HG02571 (cell line): ENCODE measurements at regions not wholly inside any gene's neighbourhood (a gene's known extent, or its start where the extent isn't known, plus 50 kb on each side); places are given as distances from the start of the nearest gene placed in this dataset.
"Not testable (repeated sequence)": the region's sequence is repeated elsewhere in the genome, so short reads cannot be mapped to it uniquely, and the experiment has no call there.

Experiments used
- ATAC-seq: cut with Tn5 transposase; IDR thresholded peaks from one replicate; pipeline ENCODE4 v1.9.1; 2021; ENCODE audit warnings: mild to moderate bottlenecking, moderate library complexity; ENCODE audit not compliant: unreplicated experiment

DNA sequence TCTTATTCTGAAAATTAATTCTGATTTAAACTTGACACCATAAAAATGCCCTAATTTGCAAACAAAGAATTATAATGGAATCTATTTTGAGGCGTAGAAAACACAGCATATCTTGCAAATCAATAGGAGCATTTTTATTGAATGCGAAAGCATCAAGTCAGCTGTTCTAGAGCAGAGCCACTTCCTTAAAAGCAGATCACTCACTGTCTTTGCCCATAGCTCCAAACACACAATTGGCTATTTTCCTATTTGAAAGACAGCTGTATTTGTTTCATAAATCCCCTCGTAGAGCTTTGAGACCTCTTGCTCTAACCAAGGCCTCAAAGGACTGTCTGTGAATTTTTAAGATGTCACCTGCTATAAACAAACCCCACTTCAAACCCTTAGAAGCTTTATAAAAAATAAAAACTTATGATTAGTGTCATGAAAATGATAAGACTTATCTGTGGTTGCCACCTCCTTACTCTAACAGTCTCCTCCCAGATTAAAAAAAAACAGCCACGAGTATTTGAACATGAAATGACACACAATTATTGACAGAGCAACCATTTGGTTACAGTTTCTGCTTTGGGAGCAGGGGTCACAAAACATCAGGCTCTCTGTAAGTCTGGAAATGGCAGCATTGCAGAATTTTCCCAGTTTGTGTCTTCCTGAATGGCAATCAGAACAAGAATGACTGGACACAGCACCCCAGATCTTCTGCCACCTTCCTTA, 75.6 kb upstream of the RASEF start:
- no peak for ATAC-seq

GRCh38 chr9:83133316-83133715, 70.4 kb upstream of the RASEF start:
- no peak for ATAC-seq

- no peak for ATAC-seq
Measured at GRCh38 chr9:83132768-83133167, 69.8 kb upstream of the RASEF start.

DNA sequence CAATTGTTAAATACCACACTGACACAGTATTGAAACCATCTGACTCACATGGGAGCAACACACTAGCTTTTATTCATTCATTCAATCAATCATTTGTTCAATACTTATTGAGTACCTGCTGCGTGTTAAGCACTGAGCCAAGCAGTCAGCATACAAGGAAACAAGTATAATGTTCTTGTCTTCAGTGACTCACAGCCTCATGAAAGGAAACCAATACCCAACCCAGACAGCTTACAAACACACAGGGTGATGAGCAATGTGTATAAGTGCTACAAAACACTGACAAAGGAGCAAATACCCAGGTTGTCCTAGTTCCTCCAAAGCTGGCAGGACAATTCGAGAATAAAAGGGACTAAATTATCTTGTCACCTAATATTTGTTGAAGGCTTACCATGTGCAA, 67.6 kb upstream of the RASEF start:
- no peak for ATAC-seq

DNA sequence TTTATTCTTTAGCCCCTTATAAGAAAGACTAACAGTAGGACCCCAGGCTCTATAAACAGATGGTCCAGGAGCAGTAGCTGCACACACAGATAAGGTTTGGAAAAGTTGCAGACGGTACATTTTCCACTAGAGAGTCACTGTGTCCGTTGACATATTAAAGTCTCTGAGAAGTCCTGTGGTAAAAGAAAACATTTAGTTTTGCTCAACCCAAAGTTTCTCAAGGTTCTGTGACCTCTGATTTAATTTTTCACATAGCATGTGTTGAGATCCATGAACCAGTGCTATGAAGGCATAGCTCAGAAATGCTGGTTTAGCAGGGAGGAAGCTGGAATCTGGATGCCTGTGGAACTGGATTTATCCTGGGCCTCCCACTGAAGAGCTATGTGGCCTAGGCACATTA, 62.7 kb upstream of the RASEF start:
- no peak for ATAC-seq

GRCh38 chr9:83119873-83120272, 56.9 kb upstream of the RASEF start:
- ATAC-seq, result no peak

DNA sequence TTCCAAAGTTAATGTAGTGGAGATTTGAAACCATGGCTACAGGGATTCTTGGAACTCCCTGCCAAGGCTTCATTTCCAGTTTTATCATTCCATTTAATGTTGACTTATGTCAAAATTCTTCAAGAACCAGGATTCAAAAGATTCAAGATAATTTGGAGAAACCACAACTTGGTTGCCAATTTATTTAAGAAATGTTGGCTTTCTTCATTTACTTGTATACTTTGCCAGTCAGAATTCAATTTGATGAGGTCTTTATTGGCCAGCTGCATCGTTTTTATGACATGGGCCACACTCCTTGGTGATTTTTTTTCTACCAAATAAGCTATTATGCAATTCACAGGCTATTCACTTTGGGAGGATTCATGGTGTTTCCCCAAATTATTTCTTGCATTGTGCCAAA, 53.1 kb upstream of the RASEF start:
- no peak for ATAC-seq

GRCh38 chr9:83113445-83113844, 50.5 kb upstream of the RASEF start:
- not testable (repeated sequence) for ATAC-seq
